Activated T-helper 17 cell treated with anti-CD3 and anti-CD28 coated beads, Interleukin-2, amount 50 U/mL, for 72 hours (primary cell): ENCODE measurements at regions not wholly inside any gene's neighbourhood (a gene's known extent, or its start where the extent isn't known, plus 50 kb on each side); places are given as distances from the start of the nearest gene placed in this dataset.

Experiments used
- ATAC-seq: fragments of 150-1000 bp; cut with Tn5 transposase; replicated peaks from 2 replicates; pipeline ENCODE4 v1.10.0; 2021; ENCODE audit warnings: mild to moderate bottlenecking, moderate library complexity
- H3K27ac Mint-ChIP-seq: one replicate; pipeline ENCODE4 v1.8.0; 2022; ENCODE audit warnings: mixed read lengths
- H3K27me3 Mint-ChIP-seq: one replicate; pipeline ENCODE4 v1.8.0; 2022; ENCODE audit warnings: mixed read lengths
- H3K36me3 Mint-ChIP-seq: one replicate; pipeline ENCODE4 v1.8.0; 2022; ENCODE audit warnings: low read depth, mild to moderate bottlenecking, mixed read lengths
- H3K4me1 Mint-ChIP-seq: one replicate; pipeline ENCODE4 v1.8.0; 2022; ENCODE audit warnings: mixed read lengths
- H3K4me3 Mint-ChIP-seq: one replicate; pipeline ENCODE4 v1.8.0; 2022; ENCODE audit warnings: mild to moderate bottlenecking, mixed read lengths
- H3K9me3 Mint-ChIP-seq: one replicate; pipeline ENCODE4 v1.8.0; 2022; ENCODE audit warnings: mixed read lengths

GRCh38 chr5:174444479-174445188, 279.7 kb upstream of the MSX2 start:
- ATAC-seq: no peak

DNA sequence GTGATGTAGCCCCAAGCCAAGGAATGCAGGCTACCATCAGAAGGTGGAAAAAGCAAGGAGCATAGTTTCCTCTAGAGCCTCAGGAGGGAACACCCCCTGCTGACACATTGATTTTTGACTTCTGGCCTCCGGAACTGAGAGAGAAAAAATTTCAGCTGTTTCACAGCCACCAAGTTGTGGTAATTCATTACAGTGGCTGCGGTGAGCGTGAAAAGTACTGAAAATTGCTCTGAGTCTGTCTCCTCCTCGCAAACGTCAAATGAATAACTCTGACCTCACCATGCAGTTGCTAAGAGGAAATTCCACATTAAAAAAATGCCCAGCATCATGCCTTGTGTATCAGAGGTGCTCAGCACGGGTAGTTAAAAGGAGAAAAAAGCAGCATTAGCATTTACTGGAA, 277.9 kb upstream of the MSX2 start:
- Mint-ChIP-seq H3K4me1 (no peaks in the 10 kb centered on the region), H3K36me3 (no peaks in the 10 kb centered on the region), H3K9me3 (no peaks in the 10 kb centered on the region), H3K4me3 (no peak overlapping the region), H3K27me3 (no peaks in the 10 kb centered on the region), H3K27ac (no peak overlapping the region)
- no peak for ATAC-seq

More at GRCh38 chr5:174444479-174445188, 279.7 kb upstream of the MSX2 start:
- H3K4me3 Mint-ChIP-seq: no peak overlapping the region
- H3K4me1 Mint-ChIP-seq: no peaks in the 10 kb centered on the region
- H3K27ac Mint-ChIP-seq: no peak overlapping the region
- no peaks in the 10 kb centered on the region for H3K36me3 Mint-ChIP-seq
- no peaks in the 10 kb centered on the region for H3K27me3 Mint-ChIP-seq
- H3K9me3 Mint-ChIP-seq: peaks cover 3% of the 10 kb centered on the region

GRCh38 chr5:174446988-174447387, 277.4 kb upstream of the MSX2 start:
- H3K9me3 Mint-ChIP-seq: no peaks in the 10 kb centered on the region
- no peak overlapping the region for H3K4me3 Mint-ChIP-seq
- ATAC-seq: no peak
- H3K27me3 Mint-ChIP-seq: no peaks in the 10 kb centered on the region
- no peak overlapping the region for H3K27ac Mint-ChIP-seq
- H3K36me3 Mint-ChIP-seq: no peaks in the 10 kb centered on the region
- no peaks in the 10 kb centered on the region for H3K4me1 Mint-ChIP-seq

DNA sequence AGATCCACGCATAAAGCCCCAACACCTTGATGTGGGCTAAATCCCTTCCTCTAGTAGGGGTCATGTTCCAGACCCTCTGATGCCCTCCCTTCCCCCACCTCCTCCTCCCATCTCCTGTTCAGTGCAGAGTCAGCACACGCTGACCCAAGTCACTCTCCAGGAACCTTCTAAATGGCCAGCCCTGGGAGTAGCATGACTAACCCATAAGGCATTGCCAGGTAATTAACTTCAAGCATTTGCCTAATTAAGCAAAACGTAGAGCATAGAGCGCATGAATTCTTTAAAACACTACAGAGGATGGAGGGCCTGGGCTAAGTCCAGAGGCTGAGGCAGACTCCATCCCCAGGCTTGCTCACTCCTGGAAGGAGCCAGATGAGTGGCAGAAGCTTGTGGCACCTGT, 276.3 kb upstream of the MSX2 start:
- no peaks in the 10 kb centered on the region for H3K27me3 Mint-ChIP-seq
- H3K4me1 Mint-ChIP-seq: no peaks in the 10 kb centered on the region
- no peak overlapping the region for H3K27ac Mint-ChIP-seq
- no peaks in the 10 kb centered on the region for H3K36me3 Mint-ChIP-seq
- no peak overlapping the region for H3K4me3 Mint-ChIP-seq
- ATAC-seq: no peak
- H3K9me3 Mint-ChIP-seq: no peaks in the 10 kb centered on the region

- Mint-ChIP-seq H3K36me3 (no peaks in the 10 kb centered on the region), H3K4me1 (peaks cover under 1% of the 10 kb centered on the region), H3K27me3 (no peaks in the 10 kb centered on the region), H3K9me3 (no peaks in the 10 kb centered on the region), H3K4me3 (no peak overlapping the region), H3K27ac (no peak overlapping the region)
- ATAC-seq: no peak
Observed at GRCh38 chr5:174448662-174449061, 275.7 kb upstream of the MSX2 start.

DNA sequence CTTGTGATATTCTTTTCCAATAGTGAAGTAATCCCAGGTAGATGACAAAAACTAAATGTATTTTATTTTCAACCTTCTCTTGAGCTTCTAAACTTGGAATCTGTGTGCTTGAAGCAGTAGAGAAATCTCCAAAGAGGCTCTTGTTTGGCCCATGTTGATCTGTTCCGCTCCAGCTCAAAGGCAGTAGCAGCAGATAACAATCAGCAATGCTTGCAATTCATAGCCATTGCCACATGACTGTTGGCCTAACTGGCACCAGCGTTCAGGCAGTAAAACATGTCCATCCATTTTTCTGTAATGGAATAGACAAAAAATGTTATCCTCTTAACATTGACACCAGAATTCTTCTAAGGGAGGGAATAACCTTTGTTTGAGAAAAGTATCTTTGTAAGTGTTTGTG, 270.7 kb upstream of the MSX2 start:
- Mint-ChIP-seq H3K4me3 (peak overlapping the region; percentile 72), H3K9me3 (no peaks in the 10 kb centered on the region), H3K27me3 (no peaks in the 10 kb centered on the region), H3K36me3 (no peaks in the 10 kb centered on the region), H3K27ac (peak overlapping the region; percentile 65), H3K4me1 (peaks cover 6% of the 10 kb centered on the region)
- ATAC-seq: peak; percentile 50

DNA sequence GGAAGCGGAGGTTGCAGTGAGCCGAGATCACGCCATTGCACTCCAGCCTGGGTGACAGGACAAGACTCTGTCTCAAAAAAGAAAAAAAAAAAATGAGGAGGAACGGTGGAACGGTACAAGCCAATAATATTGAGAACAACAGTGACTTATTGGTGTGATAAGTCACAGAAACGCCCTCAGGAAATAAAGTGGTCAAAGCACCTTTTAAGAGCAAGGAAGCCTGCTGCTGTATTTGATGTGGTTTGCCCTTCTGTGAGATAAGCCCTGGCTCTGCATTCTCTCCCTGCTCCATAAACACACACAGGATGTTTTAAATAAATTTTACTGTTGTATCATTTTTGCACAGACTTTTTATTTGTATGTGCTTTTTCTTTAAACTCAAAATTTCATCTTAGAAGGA, 269.9 kb upstream of the MSX2 start:
- Mint-ChIP-seq H3K27ac (peak overlapping the region; percentile 65), H3K9me3 (no peaks in the 10 kb centered on the region), H3K36me3 (no peaks in the 10 kb centered on the region), H3K4me1 (peaks cover 6% of the 10 kb centered on the region), H3K4me3 (peak overlapping the region; percentile 72), H3K27me3 (no peaks in the 10 kb centered on the region)
- ATAC-seq: peak; percentile 86

- peak; percentile 29 for ATAC-seq
- Mint-ChIP-seq H3K36me3 (no peaks in the 10 kb centered on the region), H3K27ac (peak overlapping the region; percentile 65), H3K27me3 (no peaks in the 10 kb centered on the region), H3K4me3 (peak overlapping the region; percentile 72), H3K9me3 (no peaks in the 10 kb centered on the region), H3K4me1 (peaks cover 6% of the 10 kb centered on the region)
Observed at GRCh38 chr5:174454890-174455289, 269.5 kb upstream of the MSX2 start.

DNA sequence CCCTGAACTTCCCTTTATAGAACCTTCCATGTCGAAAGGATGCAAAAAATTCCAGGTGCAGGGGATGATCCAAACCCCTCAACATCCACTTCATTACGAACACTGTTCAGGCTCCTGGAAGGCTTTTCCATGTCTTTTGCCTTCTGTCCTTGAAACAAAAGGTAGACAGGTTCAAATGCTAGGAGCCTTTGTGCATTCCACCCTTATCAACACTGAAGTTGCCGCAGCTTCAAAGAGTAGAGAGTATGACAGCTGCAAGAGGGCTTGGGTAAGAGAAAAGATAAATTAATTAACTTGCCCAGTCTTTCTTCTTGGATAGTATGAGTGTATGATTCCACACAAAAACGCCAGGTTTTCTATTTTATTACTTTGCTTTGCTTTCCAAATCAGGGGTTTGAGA, 269.1 kb upstream of the MSX2 start:
- H3K4me1 Mint-ChIP-seq: peaks cover 6% of the 10 kb centered on the region
- no peak overlapping the region for H3K4me3 Mint-ChIP-seq
- no peaks in the 10 kb centered on the region for H3K27me3 Mint-ChIP-seq
- ATAC-seq: no peak
- no peaks in the 10 kb centered on the region for H3K9me3 Mint-ChIP-seq
- H3K36me3 Mint-ChIP-seq: no peaks in the 10 kb centered on the region
- no peak overlapping the region for H3K27ac Mint-ChIP-seq

DNA sequence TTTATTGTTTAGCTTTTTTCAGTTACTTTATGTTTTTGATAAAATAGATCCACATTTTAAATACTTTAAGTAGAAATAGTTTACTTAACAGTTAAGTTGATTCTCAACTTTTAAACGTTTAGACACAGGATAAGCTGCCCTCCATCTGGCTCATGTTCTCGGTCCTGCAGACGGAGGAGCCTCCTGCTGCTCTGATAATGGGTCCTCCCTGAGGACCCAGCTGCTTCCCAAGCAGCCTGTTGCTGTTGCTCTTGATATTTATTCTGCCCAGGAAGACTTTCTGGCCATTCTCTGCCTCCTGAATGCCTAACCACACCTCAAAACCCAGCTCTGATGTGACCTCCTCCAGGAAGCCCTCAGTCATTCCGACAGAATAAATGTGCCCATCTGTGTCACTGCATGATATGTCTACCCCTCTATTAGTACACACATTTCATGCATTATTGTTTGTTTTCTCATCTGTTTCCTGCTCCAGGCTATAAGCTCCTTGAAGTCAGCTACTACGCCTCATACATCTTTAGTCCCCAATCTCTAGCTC, 267.2 kb upstream of the MSX2 start:
- Mint-ChIP-seq H3K36me3 (no peaks in the 10 kb centered on the region), H3K27ac (no peak overlapping the region), H3K9me3 (no peaks in the 10 kb centered on the region), H3K4me3 (no peak overlapping the region), H3K27me3 (no peaks in the 10 kb centered on the region), H3K4me1 (peaks cover 6% of the 10 kb centered on the region)
- no peak for ATAC-seq

DNA sequence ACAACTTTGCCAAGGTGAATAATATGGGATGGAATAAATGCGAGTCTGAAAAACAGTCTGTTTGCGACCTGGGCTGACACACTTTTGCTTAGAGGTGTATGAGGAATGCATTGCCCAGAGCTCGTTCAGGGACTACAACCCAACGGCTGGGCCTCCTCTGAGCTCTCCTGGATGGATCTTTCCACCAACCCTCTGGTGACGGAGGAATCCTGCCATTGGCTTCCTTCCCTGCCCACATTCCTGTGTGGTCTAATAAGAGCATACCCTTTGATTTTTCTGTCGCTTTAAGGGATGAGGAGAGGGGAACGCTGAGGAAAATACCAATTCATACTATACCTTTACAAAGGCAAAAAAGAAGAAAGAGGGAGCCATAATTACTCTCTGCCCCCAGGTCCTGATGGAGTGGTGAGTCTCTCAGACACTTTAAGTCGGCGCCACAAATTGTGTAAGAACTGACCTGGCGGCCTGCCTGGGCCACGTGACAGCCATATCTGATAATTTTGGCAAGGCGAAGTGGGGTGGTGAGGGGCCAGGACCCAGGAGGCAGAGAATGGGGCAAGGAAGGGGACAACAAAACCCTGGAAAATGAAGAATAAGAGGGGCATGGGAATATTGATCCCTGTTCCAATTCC, 265.2 kb upstream of the MSX2 start:
- Mint-ChIP-seq H3K4me1 (peaks cover under 1% of the 10 kb centered on the region), H3K36me3 (no peaks in the 10 kb centered on the region), H3K4me3 (peak overlapping the region; percentile 44), H3K9me3 (no peaks in the 10 kb centered on the region), H3K27me3 (no peaks in the 10 kb centered on the region), H3K27ac (no peak overlapping the region)
- no peak for ATAC-seq

DNA sequence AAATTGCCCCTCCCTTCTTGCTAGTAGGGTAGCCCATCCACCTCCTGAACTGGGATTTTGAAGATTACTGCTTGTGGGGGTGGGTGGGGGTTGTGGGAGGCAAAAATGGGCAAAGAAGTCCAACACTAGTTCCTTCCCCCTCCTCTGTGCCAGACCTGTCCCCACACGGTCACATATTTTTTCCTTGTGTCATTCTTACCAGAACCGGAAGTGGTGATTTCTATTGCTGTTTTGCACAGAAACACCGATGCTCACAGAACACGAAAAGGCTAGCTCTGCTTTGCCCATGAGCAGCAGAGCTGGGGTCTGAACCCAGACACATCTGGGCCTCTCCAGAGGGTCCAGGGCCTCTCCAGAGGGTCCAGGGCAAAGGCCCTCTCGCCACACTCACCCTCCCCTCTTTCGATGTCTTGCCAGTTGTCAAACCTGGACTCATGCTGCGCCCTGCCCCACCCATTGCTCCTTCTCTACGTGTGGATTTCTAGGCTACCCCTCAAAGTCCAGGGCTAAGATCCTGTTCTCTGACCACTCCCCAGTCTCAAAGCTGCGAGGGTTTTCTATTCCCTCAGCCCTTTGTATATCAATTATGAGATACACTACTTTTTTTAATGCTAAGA, 264.4 kb upstream of the MSX2 start:
- Mint-ChIP-seq H3K27me3 (no peaks in the 10 kb centered on the region), H3K36me3 (no peaks in the 10 kb centered on the region), H3K27ac (peak overlapping the region; percentile 23), H3K9me3 (no peaks in the 10 kb centered on the region), H3K4me3 (peak overlapping the region; percentile 44), H3K4me1 (no peaks in the 10 kb centered on the region)
- ATAC-seq: no peak

- H3K9me3 Mint-ChIP-seq: peaks cover 5% of the 10 kb centered on the region
- H3K27ac Mint-ChIP-seq: no peak overlapping the region
- no peaks in the 10 kb centered on the region for H3K27me3 Mint-ChIP-seq
- H3K36me3 Mint-ChIP-seq: no peaks in the 10 kb centered on the region
- no peak overlapping the region for H3K4me3 Mint-ChIP-seq
- H3K4me1 Mint-ChIP-seq: no peaks in the 10 kb centered on the region
- no peak for ATAC-seq
Observed at GRCh38 chr5:174462129-174462528, 262.3 kb upstream of the MSX2 start.

DNA sequence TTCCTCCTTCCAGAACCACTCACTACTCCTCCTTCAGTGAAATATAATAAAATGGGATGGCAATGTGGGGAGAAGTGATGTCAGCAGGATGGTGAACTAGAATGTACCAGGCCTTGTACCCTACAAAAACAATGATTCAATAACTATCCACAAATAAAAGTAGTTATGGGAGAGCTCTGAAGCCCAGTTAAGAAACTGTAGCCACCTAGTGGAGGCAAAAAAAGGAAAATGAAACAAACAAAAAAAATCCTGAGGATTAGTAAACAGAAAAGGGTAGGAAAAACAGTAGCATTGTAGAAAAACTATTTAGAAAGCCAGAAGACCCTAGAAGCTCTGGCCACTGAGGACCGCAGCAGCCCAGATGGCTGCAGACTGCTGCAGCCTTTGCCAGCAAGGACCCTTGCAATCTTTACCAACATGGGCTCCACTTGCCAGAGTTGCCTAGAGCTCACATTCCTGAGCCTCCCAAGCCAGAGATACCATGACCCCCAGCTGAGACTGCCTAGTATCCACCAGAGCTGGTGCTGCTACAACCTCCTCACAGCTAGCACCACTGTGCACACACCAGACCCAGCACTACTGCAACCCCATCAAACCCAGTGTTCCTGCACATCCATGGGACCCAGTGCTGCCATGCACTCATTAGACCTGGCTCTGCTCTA, 259.7 kb upstream of the MSX2 start:
- Mint-ChIP-seq H3K27ac (no peak overlapping the region), H3K4me1 (no peaks in the 10 kb centered on the region), H3K27me3 (no peaks in the 10 kb centered on the region), H3K4me3 (no peak overlapping the region), H3K36me3 (no peaks in the 10 kb centered on the region), H3K9me3 (peaks cover 5% of the 10 kb centered on the region)
- ATAC-seq: no peak
